ENCODE measurements at regions not wholly inside any gene's neighbourhood (a gene's known extent, or its start where the extent isn't known, plus 50 kb on each side); places are given as distances from the start of the nearest gene placed in this dataset.
A peak's percentile ranks its signal among the peaks of the same experiment; 100 is the strongest.
"Not testable (repeated sequence)": the region's sequence is repeated elsewhere in the genome, so short reads cannot be mapped to it uniquely, and the experiment has no call there.

GRCh38 chr15:38631119-38632075, 66.8 kb upstream of the RASGRP1 start:
- TF ChIP-seq JUND (IDR thresholded peaks at IDR 0.05; ENCODE audit: low read depth) = no peak
- no peak for DNase-seq (ENCODE audit: low read depth in 1 of 2, low spot score in 1 of 2)
- in situ Hi-C loops (cut with HindIII; ENCODE audit: low pct_unique_long_range_greater_than_20kb, low sequenced_read_pairs) = no loop called here

GRCh38 chr15:38635170-38635569, 70.6 kb upstream of the RASGRP1 start:
- TF ChIP-seq JUND (IDR thresholded peaks at IDR 0.05; ENCODE audit: low read depth) = no peak
- no peak for DNase-seq (ENCODE audit: low read depth in 1 of 2, low spot score in 1 of 2)
- in situ Hi-C loops (cut with HindIII; ENCODE audit: low pct_unique_long_range_greater_than_20kb, low sequenced_read_pairs) = no loop called here

GRCh38 chr15:38636597-38636996, 72.0 kb upstream of the RASGRP1 start:
- no peak for TF ChIP-seq JUND (IDR thresholded peaks at IDR 0.05; ENCODE audit: low read depth)
- in situ Hi-C loops (cut with HindIII; ENCODE audit: low pct_unique_long_range_greater_than_20kb, low sequenced_read_pairs) = no loop called here
- DNase-seq (ENCODE audit: low read depth in 1 of 2, low spot score in 1 of 2) = no peak

- in situ Hi-C loops (cut with HindIII; ENCODE audit: low pct_unique_long_range_greater_than_20kb, low sequenced_read_pairs) = no loop called here
- no peak for DNase-seq (ENCODE audit: low read depth in 1 of 2, low spot score in 1 of 2)
- TF ChIP-seq JUND (IDR thresholded peaks at IDR 0.05; ENCODE audit: low read depth) = no peak
Observed at GRCh38 chr15:38638126-38638525, 73.5 kb upstream of the RASGRP1 start.

DNA sequence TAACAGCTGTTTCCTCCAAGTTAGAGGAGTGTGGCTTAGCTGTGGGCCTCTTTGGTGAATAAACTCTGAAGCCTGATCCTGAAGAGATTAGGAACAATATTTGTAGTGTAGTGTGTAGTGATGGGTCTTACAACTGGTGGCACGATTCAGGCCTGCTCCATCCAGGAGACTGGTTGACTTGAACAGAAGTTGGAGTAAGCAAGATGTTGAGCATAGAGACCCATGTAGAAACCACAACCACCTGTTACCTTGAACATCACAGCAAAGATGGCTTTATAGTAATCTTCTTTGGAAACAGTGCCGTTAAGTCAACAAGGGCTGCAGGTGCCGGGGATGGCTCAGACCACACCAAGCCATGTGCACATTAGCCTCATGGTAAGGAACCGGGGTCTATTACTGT, 74.2 kb upstream of the RASGRP1 start:
- no peak for DNase-seq (ENCODE audit: low read depth in 1 of 2, low spot score in 1 of 2)
- in situ Hi-C loops (cut with HindIII; ENCODE audit: low pct_unique_long_range_greater_than_20kb, low sequenced_read_pairs) = no loop called here
- TF ChIP-seq JUND (IDR thresholded peaks at IDR 0.05; ENCODE audit: low read depth) = no peak

DNA sequence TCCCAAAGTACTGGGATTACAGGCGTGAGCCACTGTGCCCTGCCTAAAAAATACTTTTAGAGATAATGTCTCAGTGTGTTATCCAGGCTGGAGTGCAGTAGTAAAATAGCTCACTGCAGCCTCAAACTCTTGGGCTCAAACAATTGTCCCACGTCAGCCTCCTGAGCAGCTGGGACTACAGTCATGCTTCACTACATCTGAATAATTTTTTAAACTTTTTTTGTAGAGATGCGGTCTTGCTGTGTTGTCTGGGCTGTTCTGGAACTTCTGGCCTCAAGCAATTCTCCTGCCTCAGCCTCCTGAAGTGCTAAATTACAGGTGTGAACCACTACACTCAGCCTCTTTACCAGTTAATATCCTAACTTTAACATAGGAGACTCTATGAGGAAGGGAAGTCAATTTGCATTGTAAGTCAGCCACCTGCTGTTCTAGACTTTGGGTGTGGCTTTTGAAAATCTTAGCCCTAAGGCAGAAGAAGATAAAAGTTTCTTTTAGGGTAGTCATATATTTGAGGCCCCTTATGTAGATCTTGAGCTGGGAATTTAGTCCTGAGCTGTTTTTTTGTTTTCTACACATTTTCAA, 78.2 kb upstream of the RASGRP1 start:
- no peak for DNase-seq (ENCODE audit: low read depth in 1 of 2, low spot score in 1 of 2)
- in situ Hi-C loops (cut with HindIII; ENCODE audit: low pct_unique_long_range_greater_than_20kb, low sequenced_read_pairs) = no loop called here
- TF ChIP-seq JUND (IDR thresholded peaks at IDR 0.05; ENCODE audit: low read depth) = no peak

GRCh38 chr15:38644353-38644752, 79.7 kb upstream of the RASGRP1 start:
- in situ Hi-C loops (cut with HindIII; ENCODE audit: low pct_unique_long_range_greater_than_20kb, low sequenced_read_pairs); DNase-seq (ENCODE audit: low read depth in 1 of 2, low spot score in 1 of 2): not testable (repeated sequence)

GRCh38 chr15:38646716-38647115, 82.1 kb upstream of the RASGRP1 start:
- in situ Hi-C loops (cut with HindIII; ENCODE audit: low pct_unique_long_range_greater_than_20kb, low sequenced_read_pairs) = no loop called here
- no peak for TF ChIP-seq JUND (IDR thresholded peaks at IDR 0.05; ENCODE audit: low read depth)

DNA sequence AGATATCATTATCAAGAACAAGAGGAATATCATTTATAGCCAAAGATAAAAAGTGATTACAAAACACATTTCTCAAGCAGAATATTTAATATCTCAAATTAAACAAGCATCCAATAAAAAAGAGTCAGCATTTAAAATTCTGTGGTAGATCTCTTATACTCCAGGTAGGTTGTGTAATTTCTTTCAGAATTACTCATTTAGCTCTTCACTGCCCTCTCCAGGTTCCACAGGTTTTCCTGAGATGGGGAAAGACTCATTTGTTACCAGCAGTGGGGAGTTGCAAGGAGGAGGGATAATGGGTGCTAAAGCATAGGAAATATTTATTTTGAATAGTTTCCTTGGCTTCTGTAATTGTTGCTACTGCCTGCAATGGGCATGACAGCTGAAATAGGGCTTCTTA, 83.1 kb upstream of the RASGRP1 start:
- DNase-seq (ENCODE audit: low read depth in 1 of 2, low spot score in 1 of 2) = peak; percentile 36 to 61
- no peak for TF ChIP-seq JUND (IDR thresholded peaks at IDR 0.05; ENCODE audit: low read depth)
- in situ Hi-C loops (cut with HindIII; ENCODE audit: low pct_unique_long_range_greater_than_20kb, low sequenced_read_pairs) = no loop called here

More at GRCh38 chr15:38646716-38647115, 82.1 kb upstream of the RASGRP1 start:
- no peak for DNase-seq (ENCODE audit: low read depth in 1 of 2, low spot score in 1 of 2)

DNA sequence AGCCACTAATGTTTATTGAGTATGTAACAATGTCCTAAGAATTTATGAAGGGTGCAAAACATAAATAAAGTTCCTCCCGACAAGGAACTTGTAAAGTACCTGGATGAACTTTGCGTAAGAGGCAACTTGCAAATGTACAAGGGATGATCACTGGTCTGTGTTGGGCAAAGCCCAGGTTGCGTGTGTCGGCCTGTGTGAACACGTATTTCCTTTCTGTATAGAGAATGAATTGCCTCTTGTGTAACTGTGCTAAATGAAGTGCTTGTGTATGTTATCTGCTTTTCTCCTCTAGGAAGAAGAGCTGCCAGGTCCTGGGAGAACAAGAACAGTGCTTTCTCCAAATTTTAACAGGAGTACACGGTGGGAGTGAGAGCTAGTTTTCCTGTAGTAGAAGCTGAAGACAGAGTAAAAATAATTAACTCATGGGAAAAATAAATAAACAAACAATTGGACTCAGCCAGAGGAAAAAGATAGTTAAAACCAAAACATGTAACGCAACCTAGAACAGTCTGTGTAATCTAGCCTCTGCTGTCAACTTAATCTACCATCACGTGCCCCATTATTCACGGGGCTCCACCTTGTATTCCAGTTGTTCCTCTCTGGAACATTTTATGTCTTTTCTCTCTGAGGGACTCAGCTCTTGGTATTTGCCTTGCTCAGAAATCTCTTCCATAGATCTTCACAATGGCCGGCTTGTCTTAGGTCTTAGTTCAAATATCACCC, 83.7 kb upstream of the RASGRP1 start:
- no peak for DNase-seq (ENCODE audit: low read depth in 1 of 2, low spot score in 1 of 2)
- TF ChIP-seq JUND (IDR thresholded peaks at IDR 0.05; ENCODE audit: low read depth) = no peak
- in situ Hi-C loops (cut with HindIII; ENCODE audit: low pct_unique_long_range_greater_than_20kb, low sequenced_read_pairs) = no loop called here

GRCh38 chr15:38650384-38650783, 85.8 kb upstream of the RASGRP1 start:
- no peak for DNase-seq (ENCODE audit: low read depth in 1 of 2, low spot score in 1 of 2)
- in situ Hi-C loops (cut with HindIII; ENCODE audit: low pct_unique_long_range_greater_than_20kb, low sequenced_read_pairs) = no loop called here
- TF ChIP-seq JUND (IDR thresholded peaks at IDR 0.05; ENCODE audit: low read depth) = no peak

- no peak for DNase-seq (ENCODE audit: low read depth in 1 of 2, low spot score in 1 of 2)
- no peak for TF ChIP-seq JUND (IDR thresholded peaks at IDR 0.05; ENCODE audit: low read depth)
- in situ Hi-C loops (cut with HindIII; ENCODE audit: low pct_unique_long_range_greater_than_20kb, low sequenced_read_pairs) = no loop called here
Observed at GRCh38 chr15:38650936-38651327, 86.3 kb upstream of the RASGRP1 start.
